ENCODE measurements at regions not wholly inside any gene's neighbourhood (a gene's known extent, or its start where the extent isn't known, plus 50 kb on each side); places are given as distances from the start of the nearest gene placed in this dataset.

DNA sequence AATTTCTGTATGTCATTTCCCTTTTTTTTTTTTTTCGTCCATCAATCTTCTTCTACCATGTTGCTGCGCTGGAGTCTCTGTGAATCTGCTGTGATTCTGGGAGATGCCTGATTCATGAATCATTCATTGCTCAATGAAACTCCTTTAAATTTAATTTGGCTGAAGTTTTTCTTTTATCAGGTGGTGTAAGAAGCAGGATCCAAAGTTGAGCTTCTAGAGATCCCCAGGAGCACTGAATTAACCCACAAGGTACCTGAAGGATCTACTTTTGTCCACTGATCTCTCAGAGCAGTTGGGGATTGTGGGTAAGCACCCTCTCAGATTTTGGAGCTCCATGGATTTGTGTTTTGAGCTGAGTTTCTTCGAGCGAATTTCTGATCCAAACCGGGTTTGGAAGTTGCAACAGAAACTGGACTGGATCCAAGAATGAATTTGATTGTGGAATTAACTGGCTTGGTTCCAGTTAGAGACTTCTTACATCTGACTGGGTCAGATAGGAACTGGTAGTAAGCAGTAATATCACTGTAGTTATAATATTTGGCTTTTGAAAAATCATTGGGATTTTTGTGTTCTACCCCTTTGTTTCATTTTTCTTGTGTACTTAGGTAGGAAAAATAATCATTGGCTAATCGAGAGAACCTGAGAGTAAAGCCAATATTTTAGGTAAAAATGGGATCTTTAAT is 447.8 kb upstream of the TOM1L1 start:
- TF ChIP-seq SMC3 (IDR thresholded peaks at IDR 0.05; ENCODE audit: low read depth, low read length) (no peak), POLR2A (IDR thresholded peaks at IDR 0.05; ENCODE audit: low read depth, low read length) (no peak), FOS (IDR thresholded peaks at IDR 0.05; ENCODE audit: low read depth, low read length) (no peak), MXI1 (IDR thresholded peaks at IDR 0.05; ENCODE audit: borderline replicate concordance, low read depth, low read length) (no peak), RFX5 (IDR thresholded peaks at IDR 0.05; ENCODE audit: low read depth, low read length) (no peak), RAD21 (IDR thresholded peaks at IDR 0.05; ENCODE audit: low read length) (no peak), CEBPB (IDR thresholded peaks at IDR 0.05; ENCODE audit: low read depth, low read length) (no peak), BHLHE40 (IDR thresholded peaks at IDR 0.05; ENCODE audit: low read depth, low read length) (no peak)
- TF ChIP-seq, protein P1, sequence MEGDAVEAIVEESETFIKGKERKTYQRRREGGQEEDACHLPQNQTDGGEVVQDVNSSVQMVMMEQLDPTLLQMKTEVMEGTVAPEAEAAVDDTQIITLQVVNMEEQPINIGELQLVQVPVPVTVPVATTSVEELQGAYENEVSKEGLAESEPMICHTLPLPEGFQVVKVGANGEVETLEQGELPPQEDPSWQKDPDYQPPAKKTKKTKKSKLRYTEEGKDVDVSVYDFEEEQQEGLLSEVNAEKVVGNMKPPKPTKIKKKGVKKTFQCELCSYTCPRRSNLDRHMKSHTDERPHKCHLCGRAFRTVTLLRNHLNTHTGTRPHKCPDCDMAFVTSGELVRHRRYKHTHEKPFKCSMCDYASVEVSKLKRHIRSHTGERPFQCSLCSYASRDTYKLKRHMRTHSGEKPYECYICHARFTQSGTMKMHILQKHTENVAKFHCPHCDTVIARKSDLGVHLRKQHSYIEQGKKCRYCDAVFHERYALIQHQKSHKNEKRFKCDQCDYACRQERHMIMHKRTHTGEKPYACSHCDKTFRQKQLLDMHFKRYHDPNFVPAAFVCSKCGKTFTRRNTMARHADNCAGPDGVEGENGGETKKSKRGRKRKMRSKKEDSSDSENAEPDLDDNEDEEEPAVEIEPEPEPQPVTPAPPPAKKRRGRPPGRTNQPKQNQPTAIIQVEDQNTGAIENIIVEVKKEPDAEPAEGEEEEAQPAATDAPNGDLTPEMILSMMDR (conservative IDR thresholded peaks at IDR 0.05; ENCODE audit: low read depth, low read length) = no peak
- TF ChIP-seq, protein P2, sequence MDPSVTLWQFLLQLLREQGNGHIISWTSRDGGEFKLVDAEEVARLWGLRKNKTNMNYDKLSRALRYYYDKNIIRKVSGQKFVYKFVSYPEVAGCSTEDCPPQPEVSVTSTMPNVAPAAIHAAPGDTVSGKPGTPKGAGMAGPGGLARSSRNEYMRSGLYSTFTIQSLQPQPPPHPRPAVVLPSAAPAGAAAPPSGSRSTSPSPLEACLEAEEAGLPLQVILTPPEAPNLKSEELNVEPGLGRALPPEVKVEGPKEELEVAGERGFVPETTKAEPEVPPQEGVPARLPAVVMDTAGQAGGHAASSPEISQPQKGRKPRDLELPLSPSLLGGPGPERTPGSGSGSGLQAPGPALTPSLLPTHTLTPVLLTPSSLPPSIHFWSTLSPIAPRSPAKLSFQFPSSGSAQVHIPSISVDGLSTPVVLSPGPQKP (IDR thresholded peaks at IDR 0.05; ENCODE audit: borderline replicate concordance, low read depth, low read length) = no peak
- TF ChIP-seq, protein P3, sequence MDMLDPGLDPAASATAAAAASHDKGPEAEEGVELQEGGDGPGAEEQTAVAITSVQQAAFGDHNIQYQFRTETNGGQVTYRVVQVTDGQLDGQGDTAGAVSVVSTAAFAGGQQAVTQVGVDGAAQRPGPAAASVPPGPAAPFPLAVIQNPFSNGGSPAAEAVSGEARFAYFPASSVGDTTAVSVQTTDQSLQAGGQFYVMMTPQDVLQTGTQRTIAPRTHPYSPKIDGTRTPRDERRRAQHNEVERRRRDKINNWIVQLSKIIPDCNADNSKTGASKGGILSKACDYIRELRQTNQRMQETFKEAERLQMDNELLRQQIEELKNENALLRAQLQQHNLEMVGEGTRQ (IDR thresholded peaks at IDR 0.05; ENCODE audit: low read depth, low read length) = no peak

Data from IMR-90 (cell line).